ENCODE measurements at regions not wholly inside any gene's neighbourhood (a gene's known extent, or its start where the extent isn't known, plus 50 kb on each side); places are given as distances from the start of the nearest gene placed in this dataset.

DNA sequence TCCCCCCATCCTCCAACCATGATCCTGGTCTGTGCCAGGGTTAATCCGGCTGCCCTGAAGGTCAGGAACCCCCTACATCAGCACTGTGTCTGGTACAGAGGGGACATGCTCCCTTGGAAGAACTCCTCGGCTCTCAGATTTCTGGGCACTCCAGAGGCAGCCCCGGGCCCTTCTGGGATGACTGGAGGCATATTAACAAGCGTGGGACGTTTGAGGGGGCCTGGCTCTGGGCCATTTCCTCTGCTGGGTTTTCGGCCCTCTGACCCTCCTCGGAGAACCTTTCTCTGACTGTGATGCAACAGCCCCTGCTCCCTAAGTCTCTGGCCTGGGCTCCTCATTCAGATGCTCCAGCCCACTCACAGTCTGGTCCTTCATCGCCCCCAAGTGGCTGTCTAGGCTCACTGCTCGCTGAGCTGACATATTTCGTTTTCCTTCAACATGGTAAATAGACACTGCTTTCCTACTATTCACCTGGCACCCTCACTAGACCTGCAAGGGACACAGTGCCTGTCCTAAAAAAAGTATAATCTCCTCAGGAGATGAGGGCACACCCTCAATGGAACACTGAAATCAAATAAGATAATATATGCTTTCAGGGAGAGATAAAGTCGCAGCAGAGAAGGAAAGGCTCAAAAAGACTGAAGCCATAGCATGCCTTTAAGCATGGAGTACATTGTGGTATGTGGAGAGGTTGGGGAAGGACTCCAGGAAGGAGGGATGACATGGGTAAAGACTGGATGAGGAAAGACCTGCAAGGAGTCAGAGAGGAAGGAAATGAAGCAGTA is 404.7 kb upstream of the TRPC7 start:
- TF ChIP-seq, protein P1, sequence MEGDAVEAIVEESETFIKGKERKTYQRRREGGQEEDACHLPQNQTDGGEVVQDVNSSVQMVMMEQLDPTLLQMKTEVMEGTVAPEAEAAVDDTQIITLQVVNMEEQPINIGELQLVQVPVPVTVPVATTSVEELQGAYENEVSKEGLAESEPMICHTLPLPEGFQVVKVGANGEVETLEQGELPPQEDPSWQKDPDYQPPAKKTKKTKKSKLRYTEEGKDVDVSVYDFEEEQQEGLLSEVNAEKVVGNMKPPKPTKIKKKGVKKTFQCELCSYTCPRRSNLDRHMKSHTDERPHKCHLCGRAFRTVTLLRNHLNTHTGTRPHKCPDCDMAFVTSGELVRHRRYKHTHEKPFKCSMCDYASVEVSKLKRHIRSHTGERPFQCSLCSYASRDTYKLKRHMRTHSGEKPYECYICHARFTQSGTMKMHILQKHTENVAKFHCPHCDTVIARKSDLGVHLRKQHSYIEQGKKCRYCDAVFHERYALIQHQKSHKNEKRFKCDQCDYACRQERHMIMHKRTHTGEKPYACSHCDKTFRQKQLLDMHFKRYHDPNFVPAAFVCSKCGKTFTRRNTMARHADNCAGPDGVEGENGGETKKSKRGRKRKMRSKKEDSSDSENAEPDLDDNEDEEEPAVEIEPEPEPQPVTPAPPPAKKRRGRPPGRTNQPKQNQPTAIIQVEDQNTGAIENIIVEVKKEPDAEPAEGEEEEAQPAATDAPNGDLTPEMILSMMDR (IDR thresholded peaks at IDR 0.05; ENCODE audit: low read length), result peak; percentile 86
- TF ChIP-seq EZH2 (optimal IDR thresholded peaks at IDR 0.05; ENCODE audit: low read depth, low read length), result no peak
- TF ChIP-seq EZH2phosphoT487 (IDR thresholded peaks at IDR 0.05; ENCODE audit: low read length), result no peak
